ENCODE measurements at regions not wholly inside any gene's neighbourhood (a gene's known extent, or its start where the extent isn't known, plus 50 kb on each side); places are given as distances from the start of the nearest gene placed in this dataset.

GRCh38 chr2:149920389-149920788, 332.8 kb upstream of the MMADHC start:
- TF ChIP-seq EZH2 (IDR thresholded peaks at IDR 0.05; ENCODE audit: low read length, unreplicated experiment) (no peak), CTCF (conservative IDR thresholded peaks at IDR 0.05; ENCODE audit: low read depth, low read length) (no peak), EZH2phosphoT487 (IDR thresholded peaks at IDR 0.05; ENCODE audit: borderline replicate concordance, low read length) (no peak)

Measured in PC-3 (cell line).